K562 (cell line): ENCODE measurements at regions not wholly inside any gene's neighbourhood (a gene's known extent, or its start where the extent isn't known, plus 50 kb on each side); places are given as distances from the start of the nearest gene placed in this dataset.

Experiments
- ATAC-seq: fragments of 200-7000 bp; cut with Tn5 transposase; 3 replicates; pipeline ENCODE4 v1.9.1; 2020; ENCODE audit warnings: moderate library complexity
- BruUV-seq: library from RNA; stranded (reverse); fragments of 400-500 nt; replicated peaks from 2 replicates; lab custom pipeline; 2021; lab: Mats Ljungman, UMichigan
- CTCF ChIA-PET: fragments of 300-600 bp; formaldehyde crosslinking; extraction: SDS; loops from one replicate; lab custom pipeline; 2021; ENCODE audit warnings: low intra/inter-chr PET ratio; lab: Yijun Ruan, JAX
- POLR2A ChIA-PET: fragments of 300-600, 350-650 bp; sonication (Branson Sonifier 250); formaldehyde crosslinking; extraction: SDS; loops from one replicate; lab custom pipeline; 2021; ENCODE audit warnings: antibody characterized with exemption, inconsistent platforms; lab: Yijun Ruan, JAX
- DNase-seq, 4 experiments: peaks; one replicate each; pipeline versions ENCODE4 v3.0.0 to v3.0.0-alpha.2; 2011 to 2018; ENCODE audit warnings: low spot score in 3 of 4, mixed read lengths in 3 of 4; ENCODE audit errors: extremely low read depth in 1 of 4
- FAIRE-seq: peaks from 2 replicates; lab custom pipeline; 2011; peaks lifted over from hg19 to GRCh38; lab: Jason Lieb, UNC
- H2AFZ ChIP-seq: 2 replicates; pipeline ENCODE4 v1.6.0; 2011; ENCODE audit warnings: low read depth, low read length, control low read depth, inconsistent platforms
- H3K27ac ChIP-seq: fragments of 200-600 bp; 3 replicates; pipeline ENCODE4 v1.8.0; 2011; ENCODE audit warnings: low read depth, mild to moderate bottlenecking, control low read depth, inconsistent platforms, low read length, moderate library complexity, mixed read lengths; ENCODE audit errors: extremely low read depth
- H3K27me3 ChIP-seq, 2 experiments: fragments of 300-600 bp in 1 of 2; 2 replicates in 1 of 2; 3 replicates in 1 of 2; pipeline versions ENCODE4 v1.6.0 to v1.8.0; 2011; ENCODE audit warnings: inconsistent platforms in 2 of 2, low read length in 2 of 2, mild to moderate bottlenecking in 1 of 2, mixed read lengths in 1 of 2, moderate library complexity in 1 of 2; ENCODE audit not compliant: control insufficient read depth in 2 of 2, insufficient read depth in 2 of 2
- H3K36me3 ChIP-seq: fragments of 300-600 bp; 3 replicates; pipeline ENCODE4 v1.8.0; 2011; ENCODE audit warnings: mild to moderate bottlenecking, low read length, inconsistent platforms; ENCODE audit not compliant: control insufficient read depth, insufficient read depth
- H3K4me1 ChIP-seq, 2 experiments: fragments of 200-600 bp in 1 of 2; replicated peaks in 1 of 2; 2 replicates in 1 of 2; 3 replicates in 1 of 2; pipeline versions ENCODE4 v1.5.1 to v1.8.0; 2011; ENCODE audit warnings: inconsistent platforms in 2 of 2, low read length in 2 of 2, mild to moderate bottlenecking in 1 of 2, mixed read lengths in 1 of 2, moderate library complexity in 1 of 2; ENCODE audit not compliant: control insufficient read depth in 2 of 2, insufficient read depth in 2 of 2
- H3K4me2 ChIP-seq: 2 replicates; pipeline ENCODE4 v1.6.1; 2011; ENCODE audit warnings: low read length, control low read depth, inconsistent platforms, mixed read lengths; ENCODE audit not compliant: insufficient read depth
- H3K4me3 ChIP-seq: fragments of 200-600 bp; sonication (generic), shearing (Covaris generic); 2 replicates; pipeline ENCODE4 v1.5.1; 2016; ENCODE audit warnings: control low read depth, inconsistent platforms
- H3K79me2 ChIP-seq: fragments of 200-600 bp; 3 replicates; pipeline ENCODE4 v1.8.0; 2011; ENCODE audit warnings: low read length, inconsistent platforms; ENCODE audit not compliant: control insufficient read depth, insufficient read depth
- H3K9ac ChIP-seq, 2 experiments: 2 replicates each; pipeline versions ENCODE4 v1.6.0 to v1.6.1; 2011; ENCODE audit warnings: low read depth in 2 of 2, low read length in 2 of 2, control low read depth in 1 of 2, inconsistent platforms in 1 of 2, mild to moderate bottlenecking in 1 of 2, mixed read lengths in 1 of 2; ENCODE audit not compliant: insufficient read depth in 1 of 2
- H3K9me1 ChIP-seq: one replicate; pipeline ENCODE4 v1.6.0; 2011; ENCODE audit warnings: inconsistent platforms, mild to moderate bottlenecking, low read length, moderate library complexity; ENCODE audit not compliant: control insufficient read depth, insufficient read depth
- H3K9me3 ChIP-seq: replicated peaks from 2 replicates; pipeline ENCODE4 v1.5.1; 2011; ENCODE audit warnings: low read depth, low read length, inconsistent platforms; ENCODE audit not compliant: control insufficient read depth, insufficient read depth
- H4K20me1 ChIP-seq: replicated peaks from 2 replicates; pipeline ENCODE4 v1.6.1; 2011; ENCODE audit warnings: low read length, inconsistent platforms, mixed read lengths; ENCODE audit not compliant: control insufficient read depth, insufficient read depth
- CREB5 ChIP-seq: fragments of 250-450 bp; sonication (Bioruptor Pico); IDR thresholded peaks from 2 replicates; pipeline ENCODE4 v1.5.0; 2020; ENCODE audit warnings: mild to moderate bottlenecking
- DDX20 ChIP-seq: fragments of 450-650 bp; IDR thresholded peaks from 2 replicates; pipeline ENCODE4 v1.6.1; 2016; ENCODE audit warnings: missing genetic modification characterization, low read depth, mild to moderate bottlenecking, missing compliant biosample characterization, moderate library complexity
- HEY1 ChIP-seq: fragments of 250-450 bp; sonication (Bioruptor Pico); IDR thresholded peaks from 2 replicates; pipeline ENCODE4 v1.5.0; 2020; ENCODE audit warnings: mild to moderate bottlenecking, moderate library complexity, borderline replicate concordance
- NCOA6 ChIP-seq: fragments of 450-650 bp; IDR thresholded peaks from 2 replicates; pipeline ENCODE4 v1.6.1; 2017; ENCODE audit warnings: mild to moderate bottlenecking
- SLC30A9 ChIP-seq: fragments of 250-450 bp; sonication (Bioruptor Pico); IDR thresholded peaks from 2 replicates; pipeline ENCODE4 v1.8.0; 2022; ENCODE audit warnings: mild to moderate bottlenecking, moderate library complexity
- ZEB2 ChIP-seq: fragments of 450-650 bp; IDR thresholded peaks from 2 replicates; pipeline ENCODE4 v1.6.1; 2016
- ZNF407 ChIP-seq: fragments of 450-650 bp; IDR thresholded peaks from 2 replicates; pipeline ENCODE4 v1.6.1; 2016; ENCODE audit warnings: low read depth
- whole genome bisulfite sequencing: fragments of 100-300 bp; shearing (Covaris generic); methylation state at CpG from one replicate; pipeline ENCODE4 v1.1.6; 2016; ENCODE audit warnings: low coverage, mixed read lengths; ENCODE audit not compliant: insufficient coverage; ENCODE audit errors: missing lambda C conversion rate; 5-methylcytosine and 5-hydroxymethylcytosine counted together
- in situ Hi-C: fragments of 300-500 bp; cut with MboI; formaldehyde crosslinking; loops from 4 replicates; pipeline ENCODE4 v1.15.0; 2018; ENCODE audit warnings: inconsistent platforms, mixed read lengths
- intact Hi-C: fragments of 100-400 bp; cut with micrococcal nuclease; formaldehyde crosslinking; loops from 2 replicates; pipeline ENCODE4 v1.14.2; 2022

- Histone ChIP-seq H4K20me1 (no peaks in the 10 kb centered on the region), H3K4me1 (no peaks in the 10 kb centered on the region), H3K36me3 (no peaks in the 10 kb centered on the region), H3K4me3 (no peak overlapping the region), H2AFZ (no peak overlapping the region), H3K9me3 (no peaks in the 10 kb centered on the region), H3K9ac (no peak overlapping the region), H3K9me1 (no peaks in the 10 kb centered on the region), H3K4me2 (no peak overlapping the region), H3K27ac (no peak overlapping the region), H3K27me3 (peaks cover 0 to 8% of the 10 kb centered on the region in 2 experiments; a peak in 2 of 5 replicates), H3K79me2 (no peaks in the 10 kb centered on the region)
- 1% methylated on average over 7 of the region's 7 CpGs for WGBS
- FAIRE-seq (no peak), ATAC-seq (no peak), DNase-seq (no peak)
- ChIA-PET POLR2A (no interaction called here), CTCF (no interaction called here)
- intact Hi-C loops, result no loop called here
- in situ Hi-C loops, result no loop called here
- BruUV-seq, result no TSS peak
- TF ChIP-seq ZNF407 (no peak), SLC30A9 (CRISPR knock-in tag) (no peak), DDX20 (tag) (no peak), NCOA6 (no peak), CREB5 (CRISPR knock-in tag) (no peak), ZEB2 (no peak), HEY1 (CRISPR knock-in tag) (no peak)
These were observed 436.0 kb upstream of the INTU start for GRCh38 chr4:127196655-127197352.
